Loucy (cell line): ENCODE measurements at regions not wholly inside any gene's neighbourhood (a gene's known extent, or its start where the extent isn't known, plus 50 kb on each side); places are given as distances from the start of the nearest gene placed in this dataset.

ENCODE experiments used
- EZH2phosphoT487 ChIP-seq: fragments of 200-600 bp; IDR thresholded peaks from 2 replicates; pipeline ENCODE4 v1.6.1; 2018; ENCODE audit warnings: antibody characterized with exemption, mild to moderate bottlenecking, moderate library complexity, borderline replicate concordance
- TF ChIP-seq, protein P1 (sequence below): fragments of 200-600 bp; sonication (generic); conservative IDR thresholded peaks from 2 replicates; pipeline ENCODE4 v1.5.1; 2014; ENCODE audit warnings: mild to moderate bottlenecking, antibody characterized with exemption, low read length

DNA sequence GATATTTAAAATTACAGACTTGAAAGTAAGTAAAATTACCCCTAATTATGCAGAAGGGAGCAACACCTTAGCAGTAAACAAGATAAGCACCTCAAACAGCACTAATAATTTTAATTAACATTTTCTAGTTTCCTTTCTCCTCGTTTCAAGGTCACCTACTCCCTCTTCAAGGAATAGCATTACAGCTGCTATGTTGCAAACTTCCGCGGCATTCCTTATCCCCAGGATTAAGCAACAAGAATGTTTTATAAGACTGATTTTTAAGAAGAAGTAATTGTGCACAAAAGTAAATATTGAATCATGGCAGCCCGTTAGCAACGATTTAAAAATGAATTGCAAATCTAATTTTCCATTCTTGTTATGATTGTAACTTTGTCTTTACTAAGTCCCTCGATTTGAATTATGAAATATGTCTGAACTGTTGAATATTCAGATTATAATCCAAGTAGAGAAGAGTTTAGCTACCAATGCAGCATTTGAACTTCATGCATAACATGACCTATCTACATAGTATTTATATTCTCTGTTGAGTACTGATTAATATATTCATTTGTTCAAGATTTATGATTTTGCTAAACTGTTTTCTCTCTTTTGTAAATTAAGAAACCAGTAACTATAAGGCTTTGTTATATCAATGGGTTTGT, 593.5 kb upstream of the MGMT start:
- TF ChIP-seq, protein P1, sequence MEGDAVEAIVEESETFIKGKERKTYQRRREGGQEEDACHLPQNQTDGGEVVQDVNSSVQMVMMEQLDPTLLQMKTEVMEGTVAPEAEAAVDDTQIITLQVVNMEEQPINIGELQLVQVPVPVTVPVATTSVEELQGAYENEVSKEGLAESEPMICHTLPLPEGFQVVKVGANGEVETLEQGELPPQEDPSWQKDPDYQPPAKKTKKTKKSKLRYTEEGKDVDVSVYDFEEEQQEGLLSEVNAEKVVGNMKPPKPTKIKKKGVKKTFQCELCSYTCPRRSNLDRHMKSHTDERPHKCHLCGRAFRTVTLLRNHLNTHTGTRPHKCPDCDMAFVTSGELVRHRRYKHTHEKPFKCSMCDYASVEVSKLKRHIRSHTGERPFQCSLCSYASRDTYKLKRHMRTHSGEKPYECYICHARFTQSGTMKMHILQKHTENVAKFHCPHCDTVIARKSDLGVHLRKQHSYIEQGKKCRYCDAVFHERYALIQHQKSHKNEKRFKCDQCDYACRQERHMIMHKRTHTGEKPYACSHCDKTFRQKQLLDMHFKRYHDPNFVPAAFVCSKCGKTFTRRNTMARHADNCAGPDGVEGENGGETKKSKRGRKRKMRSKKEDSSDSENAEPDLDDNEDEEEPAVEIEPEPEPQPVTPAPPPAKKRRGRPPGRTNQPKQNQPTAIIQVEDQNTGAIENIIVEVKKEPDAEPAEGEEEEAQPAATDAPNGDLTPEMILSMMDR: no peak
- TF ChIP-seq EZH2phosphoT487: no peak
